SJSA1 (cell line): ENCODE measurements at regions not wholly inside any gene's neighbourhood (a gene's known extent, or its start where the extent isn't known, plus 50 kb on each side); places are given as distances from the start of the nearest gene placed in this dataset.

Experiments used
- DNase-seq, 2 experiments: peaks; one replicate each; pipeline ENCODE4 v3.0.0-alpha.2; 2015 to 2020; ENCODE audit warnings: low spot score in 2 of 2, low read depth in 1 of 2
- H3K27ac ChIP-seq: fragments of 250-450 bp; sonication (Bioruptor Pico); 2 replicates; pipeline ENCODE4 v1.5.1; 2020; ENCODE audit warnings: mild to moderate bottlenecking, moderate library complexity
- H3K27me3 ChIP-seq: fragments of 250-450 bp; sonication (Bioruptor Pico); replicated peaks from 2 replicates; pipeline ENCODE4 v1.5.1; 2020; ENCODE audit warnings: mild to moderate bottlenecking, moderate library complexity
- H3K36me3 ChIP-seq: fragments of 250-450 bp; sonication (Bioruptor Pico); 2 replicates; pipeline ENCODE4 v1.5.1; 2020; ENCODE audit warnings: mild to moderate bottlenecking
- H3K4me1 ChIP-seq: fragments of 250-450 bp; sonication (Bioruptor Pico); replicated peaks from 2 replicates; pipeline ENCODE4 v1.6.1; 2021; ENCODE audit warnings: mild to moderate bottlenecking
- H3K4me3 ChIP-seq: fragments of 250-450 bp; sonication (Bioruptor Pico); 2 replicates; pipeline ENCODE4 v1.5.1; 2020; ENCODE audit warnings: mild to moderate bottlenecking
- H3K9me3 ChIP-seq: fragments of 250-450 bp; sonication (Bioruptor Pico); replicated peaks from 2 replicates; pipeline ENCODE4 v1.5.1; 2020; ENCODE audit warnings: mild to moderate bottlenecking

GRCh38 chr1:11384170-11384554 lies 94.8 kb upstream of the DISP3 start:
- H3K36me3 ChIP-seq = no peaks in the 10 kb centered on the region
- no peak overlapping the region for H3K27ac ChIP-seq
- peaks cover 14% of the 10 kb centered on the region for H3K27me3 ChIP-seq
- no peak overlapping the region for H3K4me3 ChIP-seq
- no peak for DNase-seq
- no peaks in the 10 kb centered on the region for H3K4me1 ChIP-seq
- no peaks in the 10 kb centered on the region for H3K9me3 ChIP-seq

GRCh38 chr1:11387829-11388228 lies 91.1 kb upstream of the DISP3 start:
- DNase-seq = no peak
- peaks cover 21% of the 10 kb centered on the region for H3K27me3 ChIP-seq
- H3K9me3 ChIP-seq = no peaks in the 10 kb centered on the region
- H3K36me3 ChIP-seq = no peaks in the 10 kb centered on the region
- no peak overlapping the region for H3K4me3 ChIP-seq
- H3K4me1 ChIP-seq = no peaks in the 10 kb centered on the region
- no peak overlapping the region for H3K27ac ChIP-seq

- Histone ChIP-seq H3K4me1 (no peaks in the 10 kb centered on the region), H3K4me3 (no peak overlapping the region), H3K9me3 (no peaks in the 10 kb centered on the region), H3K27me3 (peaks cover 26% of the 10 kb centered on the region), H3K27ac (no peak overlapping the region), H3K36me3 (no peaks in the 10 kb centered on the region)
- no peak for DNase-seq
Measured at GRCh38 chr1:11388617-11389016, 90.3 kb upstream of the DISP3 start.

- H3K36me3 ChIP-seq = no peaks in the 10 kb centered on the region
- no peak for DNase-seq
- H3K27me3 ChIP-seq = peaks cover 44% of the 10 kb centered on the region
- no peaks in the 10 kb centered on the region for H3K4me1 ChIP-seq
- no peaks in the 10 kb centered on the region for H3K9me3 ChIP-seq
- H3K4me3 ChIP-seq = no peak overlapping the region
- H3K27ac ChIP-seq = no peak overlapping the region
Measured at GRCh38 chr1:11391327-11391726, 87.6 kb upstream of the DISP3 start.

- Histone ChIP-seq H3K27me3 (peaks cover 49% of the 10 kb centered on the region), H3K4me3 (no peak overlapping the region), H3K9me3 (no peaks in the 10 kb centered on the region), H3K4me1 (no peaks in the 10 kb centered on the region), H3K27ac (no peak overlapping the region), H3K36me3 (no peaks in the 10 kb centered on the region)
- DNase-seq = no peak
Measured at GRCh38 chr1:11391886-11392285, 87.1 kb upstream of the DISP3 start.

- Histone ChIP-seq H3K36me3 (no peaks in the 10 kb centered on the region), H3K4me3 (no peak overlapping the region), H3K4me1 (no peaks in the 10 kb centered on the region), H3K27ac (no peak overlapping the region), H3K9me3 (no peaks in the 10 kb centered on the region), H3K27me3 (peaks cover 68% of the 10 kb centered on the region)
- no peak for DNase-seq
Measured at GRCh38 chr1:11394592-11395245, 84.2 kb upstream of the DISP3 start.

- Histone ChIP-seq H3K4me1 (no peaks in the 10 kb centered on the region), H3K27me3 (peaks cover 65% of the 10 kb centered on the region), H3K9me3 (no peaks in the 10 kb centered on the region), H3K27ac (no peak overlapping the region), H3K4me3 (no peak overlapping the region), H3K36me3 (no peaks in the 10 kb centered on the region)
- DNase-seq = no peak
Measured at GRCh38 chr1:11395616-11396015, 83.3 kb upstream of the DISP3 start.

- no peak for DNase-seq
Measured at GRCh38 chr1:11397151-11397901, 81.6 kb upstream of the DISP3 start.

GRCh38 chr1:11399250-11399649 lies 79.7 kb upstream of the DISP3 start:
- DNase-seq = no peak
- H3K27ac ChIP-seq = no peak overlapping the region
- H3K9me3 ChIP-seq = no peaks in the 10 kb centered on the region
- peaks cover 61% of the 10 kb centered on the region for H3K27me3 ChIP-seq
- H3K4me1 ChIP-seq = no peaks in the 10 kb centered on the region
- no peaks in the 10 kb centered on the region for H3K36me3 ChIP-seq
- no peak overlapping the region for H3K4me3 ChIP-seq

More at GRCh38 chr1:11397151-11397901, 81.6 kb upstream of the DISP3 start:
- peaks cover 59% of the 10 kb centered on the region for H3K27me3 ChIP-seq
- H3K4me1 ChIP-seq = no peaks in the 10 kb centered on the region
- no peaks in the 10 kb centered on the region for H3K9me3 ChIP-seq
- no peak overlapping the region for H3K27ac ChIP-seq
- H3K4me3 ChIP-seq = no peak overlapping the region
- no peaks in the 10 kb centered on the region for H3K36me3 ChIP-seq

- Histone ChIP-seq H3K36me3 (no peaks in the 10 kb centered on the region), H3K27me3 (peaks cover 55% of the 10 kb centered on the region), H3K4me1 (no peaks in the 10 kb centered on the region), H3K27ac (no peak overlapping the region), H3K9me3 (no peaks in the 10 kb centered on the region), H3K4me3 (no peak overlapping the region)
- no peak for DNase-seq
Measured at GRCh38 chr1:11400155-11400554, 78.8 kb upstream of the DISP3 start.

- Histone ChIP-seq H3K27me3 (peaks cover 51% of the 10 kb centered on the region), H3K27ac (no peak overlapping the region), H3K4me3 (no peak overlapping the region), H3K4me1 (no peaks in the 10 kb centered on the region), H3K36me3 (no peaks in the 10 kb centered on the region), H3K9me3 (no peaks in the 10 kb centered on the region)
- DNase-seq = no peak
Measured at GRCh38 chr1:11400567-11400966, 78.4 kb upstream of the DISP3 start.

GRCh38 chr1:11406845-11407244 lies 72.1 kb upstream of the DISP3 start:
- H3K4me3 ChIP-seq = no peak overlapping the region
- H3K4me1 ChIP-seq = no peaks in the 10 kb centered on the region
- DNase-seq = no peak
- H3K27me3 ChIP-seq = peaks cover 37% of the 10 kb centered on the region
- no peak overlapping the region for H3K27ac ChIP-seq
- H3K36me3 ChIP-seq = no peaks in the 10 kb centered on the region
- no peaks in the 10 kb centered on the region; the same call in 1 of the 2 replicates for H3K9me3 ChIP-seq

- no peak for DNase-seq
- H3K4me1 ChIP-seq = no peaks in the 10 kb centered on the region
- H3K9me3 ChIP-seq = no peaks in the 10 kb centered on the region; the same call in 1 of the 2 replicates
- H3K27me3 ChIP-seq = peaks cover 34% of the 10 kb centered on the region
- H3K27ac ChIP-seq = no peak overlapping the region
- no peaks in the 10 kb centered on the region for H3K36me3 ChIP-seq
- H3K4me3 ChIP-seq = no peak overlapping the region
Measured at GRCh38 chr1:11407301-11407994, 71.5 kb upstream of the DISP3 start.

- Histone ChIP-seq H3K27ac (no peak overlapping the region), H3K4me1 (no peaks in the 10 kb centered on the region), H3K9me3 (no peaks in the 10 kb centered on the region; the same call in 1 of the 2 replicates), H3K4me3 (no peak overlapping the region), H3K36me3 (no peaks in the 10 kb centered on the region), H3K27me3 (peaks cover 52% of the 10 kb centered on the region)
- no peak for DNase-seq
Measured at GRCh38 chr1:11412141-11412540, 66.8 kb upstream of the DISP3 start.
